PC-9 (cell line): ENCODE measurements at regions not wholly inside any gene's neighbourhood (a gene's known extent, or its start where the extent isn't known, plus 50 kb on each side); places are given as distances from the start of the nearest gene placed in this dataset.

Experiments
- EZH2 ChIP-seq: fragments of 200-600 bp; sonication (generic); IDR thresholded peaks from 2 replicates; pipeline ENCODE4 v1.8.0; 2017; ENCODE audit warnings: antibody characterized with exemption, low read depth
- TF ChIP-seq, protein P1 (sequence below): fragments of 200-600 bp; sonication (generic); conservative IDR thresholded peaks from 2 replicates; pipeline ENCODE4 v1.6.1; 2017; ENCODE audit warnings: mixed run types, antibody characterized with exemption, mild to moderate bottlenecking, moderate library complexity

DNA sequence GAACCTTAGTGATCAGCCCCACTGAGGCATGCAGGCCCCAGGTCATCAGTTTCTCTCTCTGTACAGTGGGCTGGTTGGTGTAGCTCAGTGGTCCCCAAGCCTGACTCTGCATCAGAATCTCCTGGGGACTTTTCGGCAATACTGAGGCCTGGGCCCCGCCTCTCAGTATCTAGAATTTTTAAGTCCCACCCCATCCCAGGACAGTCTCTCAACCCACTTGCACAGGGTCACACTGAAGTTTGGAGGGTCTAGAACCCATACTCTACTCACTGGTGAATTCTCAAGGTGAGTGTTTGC lies 216.4 kb downstream of the MATN1 start:
- TF ChIP-seq, protein P1, sequence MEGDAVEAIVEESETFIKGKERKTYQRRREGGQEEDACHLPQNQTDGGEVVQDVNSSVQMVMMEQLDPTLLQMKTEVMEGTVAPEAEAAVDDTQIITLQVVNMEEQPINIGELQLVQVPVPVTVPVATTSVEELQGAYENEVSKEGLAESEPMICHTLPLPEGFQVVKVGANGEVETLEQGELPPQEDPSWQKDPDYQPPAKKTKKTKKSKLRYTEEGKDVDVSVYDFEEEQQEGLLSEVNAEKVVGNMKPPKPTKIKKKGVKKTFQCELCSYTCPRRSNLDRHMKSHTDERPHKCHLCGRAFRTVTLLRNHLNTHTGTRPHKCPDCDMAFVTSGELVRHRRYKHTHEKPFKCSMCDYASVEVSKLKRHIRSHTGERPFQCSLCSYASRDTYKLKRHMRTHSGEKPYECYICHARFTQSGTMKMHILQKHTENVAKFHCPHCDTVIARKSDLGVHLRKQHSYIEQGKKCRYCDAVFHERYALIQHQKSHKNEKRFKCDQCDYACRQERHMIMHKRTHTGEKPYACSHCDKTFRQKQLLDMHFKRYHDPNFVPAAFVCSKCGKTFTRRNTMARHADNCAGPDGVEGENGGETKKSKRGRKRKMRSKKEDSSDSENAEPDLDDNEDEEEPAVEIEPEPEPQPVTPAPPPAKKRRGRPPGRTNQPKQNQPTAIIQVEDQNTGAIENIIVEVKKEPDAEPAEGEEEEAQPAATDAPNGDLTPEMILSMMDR = no peak
- no peak for TF ChIP-seq EZH2
